Right ventricle myocardium inferior (tissue), 1 donor: ENCODE measurements at regions not wholly inside any gene's neighbourhood (a gene's known extent, or its start where the extent isn't known, plus 50 kb on each side); places are given as distances from the start of the nearest gene placed in this dataset.
A peak's percentile ranks its signal among the peaks of the same experiment; 100 is the strongest.

Experiments
- ATAC-seq: fragments of 200-7000 bp; cut with Tn5 transposase; one replicate; pipeline ENCODE4 v1.9.1; 2020; ENCODE audit warnings: mild to moderate bottlenecking, moderate library complexity
- DNase-seq: peaks from one replicate; pipeline ENCODE4 v3.0.0; 2021; ENCODE audit errors: missing footprints
- intact Hi-C: fragments of 100-400 bp; cut with DNase I; formaldehyde crosslinking; loops from one replicate; pipeline ENCODE4 v1.11.0; 2022
- donor health status: DM: no; HTN: yes; CAD: no; lungs with severe emphysema.

GRCh38 chr2:206212673-206213513 lies 53.2 kb downstream of the EEF1B2 start:
- ATAC-seq (no peak), DNase-seq (no peak)
- intact Hi-C loops = no loop called here

- intact Hi-C loops = no loop called here
- ATAC-seq = no peak
- DNase-seq = no peak
These were observed 53.8 kb downstream of the EEF1B2 start for GRCh38 chr2:206213514-206213845.

GRCh38 chr2:206217166-206217565 lies 57.3 kb upstream of the ZDBF2 start:
- ATAC-seq = no peak
- no peak for DNase-seq
- intact Hi-C loops = no loop called here

- peak; percentile 8 for ATAC-seq
- intact Hi-C loops = no loop called here
These were observed 56.7 kb upstream of the ZDBF2 start for GRCh38 chr2:206217743-206218142.

GRCh38 chr2:206218156-206218555 lies 56.3 kb upstream of the ZDBF2 start:
- ATAC-seq (no peak), DNase-seq (no peak)
- intact Hi-C loops = no loop called here

More at GRCh38 chr2:206217743-206218142, 56.7 kb upstream of the ZDBF2 start:
- no peak for DNase-seq

GRCh38 chr2:206218796-206219499 lies 55.5 kb upstream of the ZDBF2 start:
- intact Hi-C loops = no loop called here
- DNase-seq (no peak), ATAC-seq (peak; percentile 28)

GRCh38 chr2:206219957-206220356 lies 54.5 kb upstream of the ZDBF2 start:
- no peak for ATAC-seq
- intact Hi-C loops = no loop called here
- no peak for DNase-seq

- ATAC-seq (no peak), DNase-seq (no peak)
- intact Hi-C loops = no loop called here
These were observed 53.5 kb upstream of the ZDBF2 start for GRCh38 chr2:206220997-206221396.
